NB4 (cell line): ENCODE measurements at regions not wholly inside any gene's neighbourhood (a gene's known extent, or its start where the extent isn't known, plus 50 kb on each side); places are given as distances from the start of the nearest gene placed in this dataset.

Source experiments
- DNase-seq: peaks from one replicate; pipeline ENCODE4 v3.0.0; 2010; ENCODE audit warnings: low read depth
- H3K4me3 ChIP-seq: one replicate; pipeline ENCODE4 v1.5.1; 2011; ENCODE audit warnings: mild to moderate bottlenecking, low read depth, low read length, moderate library complexity
- MAX ChIP-seq: IDR thresholded peaks from 2 replicates; pipeline ENCODE4 v1.6.1; 2011; ENCODE audit warnings: low read depth, low read length
- MYC ChIP-seq: IDR thresholded peaks from 2 replicates; pipeline ENCODE4 v1.6.1; 2011; ENCODE audit warnings: low read depth, low read length
- POLR2A ChIP-seq: IDR thresholded peaks from 2 replicates; pipeline ENCODE4 v1.6.1; 2011; ENCODE audit warnings: mild to moderate bottlenecking; ENCODE audit not compliant: insufficient read length; ENCODE audit errors: extremely low read depth
- TF ChIP-seq, protein P1 (sequence below): IDR thresholded peaks from one replicate; pipeline ENCODE4 v1.5.1; 2012; ENCODE audit warnings: low read depth, low read length

GRCh38 chr2:196370381-196370780 is 199.0 kb upstream of the STK17B start:
- H3K4me3 ChIP-seq, result no peak overlapping the region
- no peak for DNase-seq

GRCh38 chr2:196372276-196372809 is 201.0 kb upstream of the STK17B start:
- no peak for TF ChIP-seq MYC
- TF ChIP-seq, protein P1, sequence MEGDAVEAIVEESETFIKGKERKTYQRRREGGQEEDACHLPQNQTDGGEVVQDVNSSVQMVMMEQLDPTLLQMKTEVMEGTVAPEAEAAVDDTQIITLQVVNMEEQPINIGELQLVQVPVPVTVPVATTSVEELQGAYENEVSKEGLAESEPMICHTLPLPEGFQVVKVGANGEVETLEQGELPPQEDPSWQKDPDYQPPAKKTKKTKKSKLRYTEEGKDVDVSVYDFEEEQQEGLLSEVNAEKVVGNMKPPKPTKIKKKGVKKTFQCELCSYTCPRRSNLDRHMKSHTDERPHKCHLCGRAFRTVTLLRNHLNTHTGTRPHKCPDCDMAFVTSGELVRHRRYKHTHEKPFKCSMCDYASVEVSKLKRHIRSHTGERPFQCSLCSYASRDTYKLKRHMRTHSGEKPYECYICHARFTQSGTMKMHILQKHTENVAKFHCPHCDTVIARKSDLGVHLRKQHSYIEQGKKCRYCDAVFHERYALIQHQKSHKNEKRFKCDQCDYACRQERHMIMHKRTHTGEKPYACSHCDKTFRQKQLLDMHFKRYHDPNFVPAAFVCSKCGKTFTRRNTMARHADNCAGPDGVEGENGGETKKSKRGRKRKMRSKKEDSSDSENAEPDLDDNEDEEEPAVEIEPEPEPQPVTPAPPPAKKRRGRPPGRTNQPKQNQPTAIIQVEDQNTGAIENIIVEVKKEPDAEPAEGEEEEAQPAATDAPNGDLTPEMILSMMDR, result no peak
- TF ChIP-seq POLR2A, result no peak
- TF ChIP-seq MAX, result no peak
- no peak for DNase-seq
- no peak overlapping the region for H3K4me3 ChIP-seq

More at GRCh38 chr2:196370381-196370780, 199.0 kb upstream of the STK17B start:
- TF ChIP-seq MYC (no peak), MAX (no peak), POLR2A (no peak)
- TF ChIP-seq, protein P1, result no peak

DNA sequence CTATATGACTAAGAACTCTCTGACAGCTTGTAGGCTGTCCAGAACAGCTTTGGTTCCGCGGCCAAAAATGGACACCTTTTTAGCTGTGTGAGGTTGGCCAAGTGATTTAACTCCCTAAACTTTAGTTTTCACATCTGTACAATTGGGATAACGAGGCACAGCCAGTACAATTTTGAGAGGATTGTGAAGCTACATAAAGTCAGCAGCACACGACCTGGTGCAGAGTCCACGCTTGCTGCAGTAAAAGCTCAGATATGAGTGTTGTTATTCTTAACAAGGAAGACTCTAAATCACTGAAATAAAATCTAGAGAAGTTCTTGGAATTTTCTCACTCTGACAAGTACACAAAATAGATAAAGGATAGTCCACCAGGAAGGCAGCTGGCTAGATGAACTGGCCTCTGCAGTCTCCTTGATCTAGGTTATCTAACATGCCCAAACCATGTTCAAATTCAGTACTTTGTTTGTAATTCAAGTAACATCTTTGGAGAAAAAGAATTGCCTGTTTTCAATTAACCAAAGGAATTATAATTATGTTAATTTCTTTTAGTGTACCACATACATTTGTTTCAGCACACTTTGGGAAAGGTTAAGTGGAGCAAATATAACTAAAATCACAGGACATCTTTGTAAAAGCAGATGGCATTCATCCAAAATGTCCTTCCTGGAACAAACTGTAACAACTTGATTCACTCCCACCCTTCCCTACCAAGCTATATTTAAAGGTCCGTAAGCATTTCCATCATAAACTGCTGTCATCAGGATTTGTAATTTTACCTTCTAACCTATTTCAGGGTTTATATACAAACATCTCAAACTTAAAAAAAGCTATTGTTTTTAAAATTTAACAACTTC is 201.7 kb upstream of the STK17B start:
- no peak overlapping the region for H3K4me3 ChIP-seq
- no peak for DNase-seq
- TF ChIP-seq MAX (no peak), POLR2A (no peak), MYC (no peak)
- TF ChIP-seq, protein P1, result no peak

GRCh38 chr2:196376984-196377877 is 205.9 kb upstream of the STK17B start:
- no peak for DNase-seq
- no peak for TF ChIP-seq MYC
- H3K4me3 ChIP-seq, result no peak overlapping the region

- no peak for DNase-seq
- no peak for TF ChIP-seq POLR2A
- no peak for TF ChIP-seq MYC
- no peak for TF ChIP-seq MAX
- TF ChIP-seq, protein P1, result no peak
- no peak overlapping the region for H3K4me3 ChIP-seq
Observed at GRCh38 chr2:196379600-196379999, 208.2 kb upstream of the STK17B start.

- no peak overlapping the region for H3K4me3 ChIP-seq
- TF ChIP-seq, protein P1, result no peak
- no peak for TF ChIP-seq MAX
- no peak for TF ChIP-seq MYC
- no peak for TF ChIP-seq POLR2A
- DNase-seq, result peak; percentile 8
Observed at GRCh38 chr2:196380098-196380497, 208.7 kb upstream of the STK17B start.
